ENCODE measurements at regions not wholly inside any gene's neighbourhood (a gene's known extent, or its start where the extent isn't known, plus 50 kb on each side); places are given as distances from the start of the nearest gene placed in this dataset.

DNA sequence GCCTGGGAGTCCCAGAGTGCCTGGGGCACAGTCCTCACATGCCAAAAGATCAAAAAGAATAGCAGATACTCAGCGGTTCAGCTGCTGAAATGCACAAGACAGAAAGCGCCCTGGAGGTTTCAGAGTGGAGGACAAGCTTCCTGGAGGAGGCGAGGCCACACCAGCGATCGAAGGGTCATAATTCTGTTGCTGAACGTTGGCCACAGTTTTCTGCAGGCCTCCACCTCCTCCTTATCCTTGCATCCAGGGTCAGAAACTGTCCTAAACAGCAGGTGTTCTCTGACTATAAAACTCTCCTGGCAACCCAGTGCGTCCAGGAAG lies 220.3 kb upstream of the LINGO1 start (continued):
- TF ChIP-seq, protein P1, sequence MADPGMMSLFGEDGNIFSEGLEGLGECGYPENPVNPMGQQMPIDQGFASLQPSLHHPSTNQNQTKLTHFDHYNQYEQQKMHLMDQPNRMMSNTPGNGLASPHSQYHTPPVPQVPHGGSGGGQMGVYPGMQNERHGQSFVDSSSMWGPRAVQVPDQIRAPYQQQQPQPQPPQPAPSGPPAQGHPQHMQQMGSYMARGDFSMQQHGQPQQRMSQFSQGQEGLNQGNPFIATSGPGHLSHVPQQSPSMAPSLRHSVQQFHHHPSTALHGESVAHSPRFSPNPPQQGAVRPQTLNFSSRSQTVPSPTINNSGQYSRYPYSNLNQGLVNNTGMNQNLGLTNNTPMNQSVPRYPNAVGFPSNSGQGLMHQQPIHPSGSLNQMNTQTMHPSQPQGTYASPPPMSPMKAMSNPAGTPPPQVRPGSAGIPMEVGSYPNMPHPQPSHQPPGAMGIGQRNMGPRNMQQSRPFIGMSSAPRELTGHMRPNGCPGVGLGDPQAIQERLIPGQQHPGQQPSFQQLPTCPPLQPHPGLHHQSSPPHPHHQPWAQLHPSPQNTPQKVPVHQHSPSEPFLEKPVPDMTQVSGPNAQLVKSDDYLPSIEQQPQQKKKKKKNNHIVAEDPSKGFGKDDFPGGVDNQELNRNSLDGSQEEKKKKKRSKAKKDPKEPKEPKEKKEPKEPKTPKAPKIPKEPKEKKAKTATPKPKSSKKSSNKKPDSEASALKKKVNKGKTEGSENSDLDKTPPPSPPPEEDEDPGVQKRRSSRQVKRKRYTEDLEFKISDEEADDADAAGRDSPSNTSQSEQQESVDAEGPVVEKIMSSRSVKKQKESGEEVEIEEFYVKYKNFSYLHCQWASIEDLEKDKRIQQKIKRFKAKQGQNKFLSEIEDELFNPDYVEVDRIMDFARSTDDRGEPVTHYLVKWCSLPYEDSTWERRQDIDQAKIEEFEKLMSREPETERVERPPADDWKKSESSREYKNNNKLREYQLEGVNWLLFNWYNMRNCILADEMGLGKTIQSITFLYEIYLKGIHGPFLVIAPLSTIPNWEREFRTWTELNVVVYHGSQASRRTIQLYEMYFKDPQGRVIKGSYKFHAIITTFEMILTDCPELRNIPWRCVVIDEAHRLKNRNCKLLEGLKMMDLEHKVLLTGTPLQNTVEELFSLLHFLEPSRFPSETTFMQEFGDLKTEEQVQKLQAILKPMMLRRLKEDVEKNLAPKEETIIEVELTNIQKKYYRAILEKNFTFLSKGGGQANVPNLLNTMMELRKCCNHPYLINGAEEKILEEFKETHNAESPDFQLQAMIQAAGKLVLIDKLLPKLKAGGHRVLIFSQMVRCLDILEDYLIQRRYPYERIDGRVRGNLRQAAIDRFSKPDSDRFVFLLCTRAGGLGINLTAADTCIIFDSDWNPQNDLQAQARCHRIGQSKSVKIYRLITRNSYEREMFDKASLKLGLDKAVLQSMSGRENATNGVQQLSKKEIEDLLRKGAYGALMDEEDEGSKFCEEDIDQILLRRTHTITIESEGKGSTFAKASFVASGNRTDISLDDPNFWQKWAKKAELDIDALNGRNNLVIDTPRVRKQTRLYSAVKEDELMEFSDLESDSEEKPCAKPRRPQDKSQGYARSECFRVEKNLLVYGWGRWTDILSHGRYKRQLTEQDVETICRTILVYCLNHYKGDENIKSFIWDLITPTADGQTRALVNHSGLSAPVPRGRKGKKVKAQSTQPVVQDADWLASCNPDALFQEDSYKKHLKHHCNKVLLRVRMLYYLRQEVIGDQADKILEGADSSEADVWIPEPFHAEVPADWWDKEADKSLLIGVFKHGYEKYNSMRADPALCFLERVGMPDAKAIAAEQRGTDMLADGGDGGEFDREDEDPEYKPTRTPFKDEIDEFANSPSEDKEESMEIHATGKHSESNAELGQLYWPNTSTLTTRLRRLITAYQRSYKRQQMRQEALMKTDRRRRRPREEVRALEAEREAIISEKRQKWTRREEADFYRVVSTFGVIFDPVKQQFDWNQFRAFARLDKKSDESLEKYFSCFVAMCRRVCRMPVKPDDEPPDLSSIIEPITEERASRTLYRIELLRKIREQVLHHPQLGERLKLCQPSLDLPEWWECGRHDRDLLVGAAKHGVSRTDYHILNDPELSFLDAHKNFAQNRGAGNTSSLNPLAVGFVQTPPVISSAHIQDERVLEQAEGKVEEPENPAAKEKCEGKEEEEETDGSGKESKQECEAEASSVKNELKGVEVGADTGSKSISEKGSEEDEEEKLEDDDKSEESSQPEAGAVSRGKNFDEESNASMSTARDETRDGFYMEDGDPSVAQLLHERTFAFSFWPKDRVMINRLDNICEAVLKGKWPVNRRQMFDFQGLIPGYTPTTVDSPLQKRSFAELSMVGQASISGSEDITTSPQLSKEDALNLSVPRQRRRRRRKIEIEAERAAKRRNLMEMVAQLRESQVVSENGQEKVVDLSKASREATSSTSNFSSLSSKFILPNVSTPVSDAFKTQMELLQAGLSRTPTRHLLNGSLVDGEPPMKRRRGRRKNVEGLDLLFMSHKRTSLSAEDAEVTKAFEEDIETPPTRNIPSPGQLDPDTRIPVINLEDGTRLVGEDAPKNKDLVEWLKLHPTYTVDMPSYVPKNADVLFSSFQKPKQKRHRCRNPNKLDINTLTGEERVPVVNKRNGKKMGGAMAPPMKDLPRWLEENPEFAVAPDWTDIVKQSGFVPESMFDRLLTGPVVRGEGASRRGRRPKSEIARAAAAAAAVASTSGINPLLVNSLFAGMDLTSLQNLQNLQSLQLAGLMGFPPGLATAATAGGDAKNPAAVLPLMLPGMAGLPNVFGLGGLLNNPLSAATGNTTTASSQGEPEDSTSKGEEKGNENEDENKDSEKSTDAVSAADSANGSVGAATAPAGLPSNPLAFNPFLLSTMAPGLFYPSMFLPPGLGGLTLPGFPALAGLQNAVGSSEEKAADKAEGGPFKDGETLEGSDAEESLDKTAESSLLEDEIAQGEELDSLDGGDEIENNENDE (IDR thresholded peaks at IDR 0.05; ENCODE audit: insufficient replicate concordance, low read length): no peak
- no peak for TF ChIP-seq RNF2 (IDR thresholded peaks at IDR 0.05; ENCODE audit: borderline replicate concordance, low read depth, low read length, missing control alignments, poor library complexity, severe bottlenecking)
- TF ChIP-seq CREB1 (IDR thresholded peaks at IDR 0.05): no peak
- TF ChIP-seq CHD2 (IDR thresholded peaks at IDR 0.05; ENCODE audit: low read length): no peak
- no peak for TF ChIP-seq SP4 (IDR thresholded peaks at IDR 0.05; ENCODE audit: low read length)
- no peak for TF ChIP-seq TCF12 (IDR thresholded peaks at IDR 0.05; ENCODE audit: low read depth, low read length)
- TF ChIP-seq EZH2 (IDR thresholded peaks at IDR 0.05; ENCODE audit: low read depth, low read length, severe bottlenecking): no peak
- no peak for TF ChIP-seq CBX8 (IDR thresholded peaks at IDR 0.05; ENCODE audit: borderline replicate concordance, low read depth, low read length)

Measured in H1 (cell line).